OCI-LY3 (cell line): ENCODE measurements at regions not wholly inside any gene's neighbourhood (a gene's known extent, or its start where the extent isn't known, plus 50 kb on each side); places are given as distances from the start of the nearest gene placed in this dataset.

Source experiments
- H2AFZ ChIP-seq: fragments of 200-600, 300-600 bp; shearing (Covaris generic); 2 replicates; pipeline ENCODE4 v1.6.0; 2014; ENCODE audit warnings: antibody characterized with exemption, low read depth, low read length
- H3K27ac ChIP-seq: fragments of 200-600, 300-600 bp; sonication (generic); 2 replicates; pipeline ENCODE4 v1.5.1; 2014; ENCODE audit warnings: mild to moderate bottlenecking, low read length, moderate library complexity, mixed read lengths
- H3K27me3 ChIP-seq: fragments of 200-600, 300-600 bp; sonication (generic); 2 replicates; pipeline ENCODE4 v1.6.1; 2014; ENCODE audit warnings: low read depth, low read length, mixed read lengths
- H3K36me3 ChIP-seq: fragments of 200-600, 300-600 bp; sonication (generic); replicated peaks from 2 replicates; pipeline ENCODE3; 2014; ENCODE audit warnings: low read depth, low read length, mixed read lengths
- H3K4me1 ChIP-seq: fragments of 300-600, 200-600 bp; sonication (generic); 2 replicates; pipeline ENCODE4 v1.6.1; 2014; ENCODE audit warnings: low read length, mixed read lengths
- H3K4me2 ChIP-seq: fragments of 200-600, 300-600 bp; sonication (generic); 2 replicates; pipeline ENCODE4 v1.6.1; 2014; ENCODE audit warnings: low read length, mixed read lengths
- H3K4me3 ChIP-seq: fragments of 300-600, 200-600 bp; sonication (generic); 2 replicates; pipeline ENCODE4 v1.5.1; 2014; ENCODE audit warnings: antibody characterized with exemption, mild to moderate bottlenecking, low read length, moderate library complexity
- H3K79me2 ChIP-seq: fragments of 300-600, 200-600 bp; shearing (Covaris generic); 2 replicates; pipeline ENCODE4 v1.6.1; 2014; ENCODE audit warnings: mild to moderate bottlenecking, low read length, mixed read lengths
- H3K9ac ChIP-seq: fragments of 300-600, 200-600 bp; shearing (Covaris generic); 2 replicates; pipeline ENCODE4 v1.6.0; 2014; ENCODE audit warnings: mild to moderate bottlenecking, low read length, moderate library complexity
- H3K9me3 ChIP-seq: fragments of 200-600, 300-600 bp; shearing (Covaris generic); 2 replicates; pipeline ENCODE4 v1.6.1; 2014; ENCODE audit warnings: low read length, mixed read lengths; ENCODE audit not compliant: insufficient read depth
- H4K20me1 ChIP-seq: fragments of 200-600, 300-600 bp; sonication (generic); 2 replicates; pipeline ENCODE4 v1.6.1; 2016; ENCODE audit warnings: low read length, mixed read lengths; ENCODE audit not compliant: insufficient read depth
- EZH2phosphoT487 ChIP-seq: fragments of 200-600 bp; shearing (Covaris generic); IDR thresholded peaks from 2 replicates; pipeline ENCODE4 v1.6.1; 2018; ENCODE audit warnings: antibody characterized with exemption, mixed run types, low read depth
- TF ChIP-seq, protein P1 (sequence below): fragments of 200-600, 300-600 bp; sonication (generic); IDR thresholded peaks from 2 replicates; pipeline ENCODE4 v1.5.1; 2014; ENCODE audit warnings: antibody characterized with exemption, low read length, low read depth

DNA sequence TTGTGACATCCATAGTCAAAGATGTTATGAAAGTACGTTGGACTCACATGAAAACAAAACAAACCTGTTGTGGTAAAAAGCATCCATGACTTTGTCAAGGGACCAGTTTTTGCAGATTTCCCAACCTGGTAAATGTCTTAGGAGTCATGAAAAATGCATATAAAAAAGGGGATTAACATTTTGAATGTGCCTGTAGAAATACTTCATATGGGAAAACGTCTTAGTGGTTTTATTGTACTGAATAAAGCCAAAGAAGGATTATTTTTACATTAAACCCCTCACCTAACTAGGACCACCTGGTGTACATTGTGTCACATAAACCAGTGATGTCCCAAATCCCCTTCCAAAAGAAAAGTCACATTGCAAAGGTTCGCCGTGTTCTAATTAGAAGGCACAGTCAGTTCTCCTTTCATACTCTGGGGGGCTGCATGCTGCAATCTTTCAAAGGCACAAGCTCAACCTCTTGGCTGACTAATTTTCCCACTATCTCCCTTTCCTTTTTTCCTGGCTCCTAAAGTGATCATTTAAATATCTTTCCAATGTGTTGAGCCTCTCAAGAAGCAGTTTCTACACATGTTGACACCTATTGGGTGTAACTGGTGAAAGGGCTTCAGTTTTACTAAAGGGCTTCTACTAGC is 119.8 kb upstream of the SPAG17 start:
- Histone ChIP-seq H3K4me3 (no peak overlapping the region), H2AFZ (no peak overlapping the region), H4K20me1 (no peaks in the 10 kb centered on the region), H3K36me3 (no peaks in the 10 kb centered on the region), H3K9me3 (no peaks in the 10 kb centered on the region), H3K27ac (no peak overlapping the region), H3K27me3 (no peaks in the 10 kb centered on the region), H3K4me2 (peak overlapping the region; percentile 36), H3K4me1 (no peaks in the 10 kb centered on the region), H3K79me2 (no peaks in the 10 kb centered on the region), H3K9ac (no peak overlapping the region)
- TF ChIP-seq, protein P1, sequence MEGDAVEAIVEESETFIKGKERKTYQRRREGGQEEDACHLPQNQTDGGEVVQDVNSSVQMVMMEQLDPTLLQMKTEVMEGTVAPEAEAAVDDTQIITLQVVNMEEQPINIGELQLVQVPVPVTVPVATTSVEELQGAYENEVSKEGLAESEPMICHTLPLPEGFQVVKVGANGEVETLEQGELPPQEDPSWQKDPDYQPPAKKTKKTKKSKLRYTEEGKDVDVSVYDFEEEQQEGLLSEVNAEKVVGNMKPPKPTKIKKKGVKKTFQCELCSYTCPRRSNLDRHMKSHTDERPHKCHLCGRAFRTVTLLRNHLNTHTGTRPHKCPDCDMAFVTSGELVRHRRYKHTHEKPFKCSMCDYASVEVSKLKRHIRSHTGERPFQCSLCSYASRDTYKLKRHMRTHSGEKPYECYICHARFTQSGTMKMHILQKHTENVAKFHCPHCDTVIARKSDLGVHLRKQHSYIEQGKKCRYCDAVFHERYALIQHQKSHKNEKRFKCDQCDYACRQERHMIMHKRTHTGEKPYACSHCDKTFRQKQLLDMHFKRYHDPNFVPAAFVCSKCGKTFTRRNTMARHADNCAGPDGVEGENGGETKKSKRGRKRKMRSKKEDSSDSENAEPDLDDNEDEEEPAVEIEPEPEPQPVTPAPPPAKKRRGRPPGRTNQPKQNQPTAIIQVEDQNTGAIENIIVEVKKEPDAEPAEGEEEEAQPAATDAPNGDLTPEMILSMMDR = peak; percentile 61
- no peak for TF ChIP-seq EZH2phosphoT487

DNA sequence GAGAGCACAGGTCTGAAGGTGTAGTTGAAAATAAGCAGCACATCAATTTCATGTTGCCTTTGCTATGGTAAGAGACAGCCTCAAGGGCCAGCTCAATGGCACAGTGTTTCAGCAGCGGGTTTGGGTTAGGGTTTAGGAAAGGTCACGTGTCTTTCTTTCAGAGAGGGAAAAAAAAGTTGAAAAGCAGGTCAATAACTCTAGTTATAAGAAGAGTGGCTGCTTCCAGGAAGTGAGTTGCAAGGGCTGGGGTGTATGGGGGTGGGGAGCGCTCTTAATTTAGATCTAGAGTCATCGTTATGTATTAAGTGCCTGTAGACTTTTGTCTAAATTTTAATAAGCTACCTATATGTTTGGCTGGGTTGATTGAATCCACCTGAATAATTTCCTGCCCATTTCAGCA is 118.5 kb upstream of the SPAG17 start:
- Histone ChIP-seq H3K27ac (no peak overlapping the region), H3K36me3 (no peaks in the 10 kb centered on the region), H3K9ac (no peak overlapping the region), H4K20me1 (no peaks in the 10 kb centered on the region), H3K4me1 (no peaks in the 10 kb centered on the region), H3K27me3 (no peaks in the 10 kb centered on the region), H3K4me2 (no peak overlapping the region), H3K4me3 (no peak overlapping the region), H2AFZ (no peak overlapping the region), H3K9me3 (no peaks in the 10 kb centered on the region), H3K79me2 (no peaks in the 10 kb centered on the region)
- TF ChIP-seq EZH2phosphoT487 = no peak
- TF ChIP-seq, protein P1 = no peak

DNA sequence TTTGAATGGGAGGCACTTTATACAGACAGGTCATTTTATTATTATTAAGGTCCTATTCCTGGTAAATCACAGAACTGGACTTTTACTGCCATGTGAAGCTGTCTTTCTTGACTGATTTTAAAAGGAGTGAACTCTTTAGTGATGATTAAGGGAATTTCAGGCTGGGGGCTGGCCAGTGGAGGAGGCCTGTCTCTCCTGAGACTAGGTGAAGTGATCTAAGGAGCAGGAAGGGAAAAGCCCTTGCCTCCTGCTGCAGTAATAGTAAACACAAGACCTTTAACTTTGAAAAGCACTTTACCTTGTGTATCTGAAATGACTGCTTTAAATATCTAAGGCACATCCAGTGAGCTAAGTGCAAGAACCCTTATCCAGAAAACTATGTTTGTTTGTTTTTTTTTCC is 118.0 kb upstream of the SPAG17 start:
- Histone ChIP-seq H3K27ac (no peak overlapping the region), H2AFZ (no peak overlapping the region), H3K36me3 (no peaks in the 10 kb centered on the region), H4K20me1 (no peaks in the 10 kb centered on the region), H3K9me3 (no peaks in the 10 kb centered on the region), H3K9ac (no peak overlapping the region), H3K4me2 (no peak overlapping the region), H3K27me3 (no peaks in the 10 kb centered on the region), H3K4me3 (no peak overlapping the region), H3K79me2 (no peaks in the 10 kb centered on the region), H3K4me1 (no peaks in the 10 kb centered on the region)
- TF ChIP-seq EZH2phosphoT487 = no peak
- TF ChIP-seq, protein P1 = no peak

DNA sequence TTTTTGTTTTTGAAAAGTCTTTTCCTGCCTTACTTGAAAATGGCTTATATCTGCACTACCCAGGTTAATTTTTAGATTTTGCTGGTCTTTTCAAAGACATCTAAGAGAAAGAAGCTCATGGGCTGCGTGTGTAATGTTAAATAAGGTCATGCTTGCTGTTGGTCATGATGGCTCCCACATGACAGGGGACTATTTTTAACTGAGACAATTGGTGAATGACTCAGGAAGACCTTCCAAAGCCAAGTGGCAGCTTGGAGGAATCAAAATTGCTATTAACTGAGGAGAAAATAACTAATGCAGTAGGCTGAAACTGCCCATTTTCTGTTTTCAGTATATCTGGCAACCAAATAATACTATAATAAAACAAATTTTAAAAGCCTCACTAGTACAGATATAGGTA is 117.1 kb upstream of the SPAG17 start:
- Histone ChIP-seq H4K20me1 (no peaks in the 10 kb centered on the region), H3K27ac (no peak overlapping the region), H3K4me3 (no peak overlapping the region), H3K9ac (no peak overlapping the region), H3K79me2 (no peaks in the 10 kb centered on the region), H3K9me3 (no peaks in the 10 kb centered on the region), H3K4me2 (no peak overlapping the region), H3K36me3 (no peaks in the 10 kb centered on the region), H3K27me3 (no peaks in the 10 kb centered on the region), H2AFZ (no peak overlapping the region), H3K4me1 (no peaks in the 10 kb centered on the region)
- TF ChIP-seq EZH2phosphoT487 = no peak
- TF ChIP-seq, protein P1 = no peak
